AG09319 (cell line): ENCODE measurements at regions not wholly inside any gene's neighbourhood (a gene's known extent, or its start where the extent isn't known, plus 50 kb on each side); places are given as distances from the start of the nearest gene placed in this dataset.
"Not testable (repeated sequence)": the region's sequence is repeated elsewhere in the genome, so short reads cannot be mapped to it uniquely, and the experiment has no call there.

Experiments
- DNase-seq: peaks from one replicate; pipeline ENCODE4 v3.0.0-alpha.2; 2010; ENCODE audit warnings: low read depth; ENCODE audit errors: extremely low read depth
- CTCF ChIP-seq: IDR thresholded peaks from 2 replicates; pipeline ENCODE4 v1.5.1; 2011; ENCODE audit warnings: low read depth, mild to moderate bottlenecking, inconsistent platforms, low read length, moderate library complexity

- DNase-seq = not testable (repeated sequence)
Observed at GRCh38 chr2:111438161-111438560, 317.4 kb downstream of the BCL2L11 start.

GRCh38 chr2:111439237-111439636 is 318.5 kb downstream of the BCL2L11 start:
- not testable (repeated sequence) for DNase-seq

GRCh38 chr2:111441614-111442013 is 320.9 kb downstream of the BCL2L11 start:
- not testable (repeated sequence) for DNase-seq

- not testable (repeated sequence) for DNase-seq
Observed at GRCh38 chr2:111442767-111443454, 322.2 kb downstream of the BCL2L11 start.

- not testable (repeated sequence) for DNase-seq
Observed at GRCh38 chr2:111444516-111444915, 323.8 kb downstream of the BCL2L11 start.

GRCh38 chr2:111445191-111445929 is 324.6 kb downstream of the BCL2L11 start:
- not testable (repeated sequence) for DNase-seq

- DNase-seq = not testable (repeated sequence)
Observed at GRCh38 chr2:111445941-111446340, 325.2 kb downstream of the BCL2L11 start.

- not testable (repeated sequence) for DNase-seq
Observed at GRCh38 chr2:111447482-111447881, 326.8 kb downstream of the BCL2L11 start.

- DNase-seq = not testable (repeated sequence)
Observed at GRCh38 chr2:111448796-111449195, 328.1 kb downstream of the BCL2L11 start.

- not testable (repeated sequence) for DNase-seq
Observed at GRCh38 chr2:111450526-111450925, 329.8 kb downstream of the BCL2L11 start.

GRCh38 chr2:111451692-111452199 is 331.0 kb downstream of the BCL2L11 start:
- not testable (repeated sequence) for DNase-seq

- DNase-seq = not testable (repeated sequence)
Observed at GRCh38 chr2:111452208-111452607, 331.5 kb downstream of the BCL2L11 start.

- not testable (repeated sequence) for DNase-seq
Observed at GRCh38 chr2:111453308-111453707, 332.6 kb downstream of the BCL2L11 start.

- DNase-seq = not testable (repeated sequence)
Observed at GRCh38 chr2:111453816-111454215, 333.1 kb downstream of the BCL2L11 start.

GRCh38 chr2:111454404-111454803 is 333.7 kb downstream of the BCL2L11 start:
- 0 out of 2 replicates have a peak, but pooled peaks have one; percentile 3 for TF ChIP-seq CTCF
- peak; percentile 41 for DNase-seq

GRCh38 chr2:111455016-111456015 is 334.6 kb downstream of the BCL2L11 start:
- DNase-seq = peak; percentile 11

- DNase-seq = not testable (repeated sequence)
Observed at GRCh38 chr2:111457191-111457590, 336.5 kb downstream of the BCL2L11 start.

GRCh38 chr2:111460901-111461300 is 340.2 kb downstream of the BCL2L11 start:
- DNase-seq = not testable (repeated sequence)

- not testable (repeated sequence) for DNase-seq
Observed at GRCh38 chr2:111461831-111462230, 341.1 kb downstream of the BCL2L11 start.
